GM21390 (cell line): ENCODE measurements at regions not wholly inside any gene's neighbourhood (a gene's known extent, or its start where the extent isn't known, plus 50 kb on each side); places are given as distances from the start of the nearest gene placed in this dataset.

ENCODE experiments used
- ATAC-seq: cut with Tn5 transposase; IDR thresholded peaks from one replicate; pipeline ENCODE4 v1.9.1; 2021; ENCODE audit not compliant: unreplicated experiment

DNA sequence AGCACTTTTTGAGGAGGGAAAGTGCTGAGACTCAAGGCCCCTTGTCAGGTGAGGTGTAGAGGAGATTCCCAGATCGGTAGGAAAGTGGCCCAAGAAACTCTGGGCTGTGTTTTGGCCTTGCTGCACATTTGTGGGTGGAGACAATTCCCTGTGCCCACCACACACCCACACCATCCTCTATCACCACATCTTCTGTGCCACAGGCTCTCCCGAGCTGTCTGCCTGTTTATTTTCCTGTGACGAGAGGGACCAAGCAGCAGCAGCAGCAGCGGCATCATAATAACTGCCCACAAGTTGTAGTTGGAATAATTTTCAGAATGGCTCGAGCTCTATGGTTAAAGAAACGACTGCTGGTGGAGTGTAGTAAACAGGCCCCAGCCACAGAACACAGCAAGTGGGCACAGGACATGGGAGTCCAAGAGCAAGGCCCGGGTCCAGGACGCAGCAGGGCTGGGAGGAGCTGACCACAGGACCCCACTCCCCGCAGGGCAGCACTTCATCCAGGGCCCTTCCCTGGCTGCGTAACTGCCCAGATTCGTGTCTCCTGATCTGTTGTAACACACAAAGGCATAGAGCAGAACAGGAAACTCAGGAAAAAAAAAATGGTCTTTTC, 55.6 kb upstream of the BCL2L14 start:
- no peak for ATAC-seq

GRCh38 chr12:12016284-12017100, 54.2 kb upstream of the BCL2L14 start:
- no peak for ATAC-seq

DNA sequence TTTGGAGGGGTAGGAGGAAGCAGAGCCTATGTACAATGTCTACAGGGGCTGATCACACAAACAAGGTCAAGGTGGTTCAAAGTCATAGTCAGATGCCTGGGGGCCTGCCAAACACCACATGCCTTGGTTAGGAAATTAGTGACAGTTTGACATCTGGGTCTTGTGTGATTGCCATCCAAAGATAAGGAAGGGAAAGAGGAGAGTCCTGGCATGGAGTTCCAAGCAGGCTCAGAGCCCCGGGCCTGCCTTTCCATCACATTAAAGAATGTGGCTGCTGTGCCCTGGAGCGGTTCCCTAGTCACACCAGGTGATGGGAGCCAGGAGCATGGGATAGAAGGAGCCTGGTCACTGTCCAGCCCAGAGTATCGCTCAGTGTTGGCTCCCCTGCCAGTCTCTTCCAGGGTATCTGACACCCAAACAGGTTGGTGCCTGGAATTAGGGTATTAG, 53.6 kb upstream of the BCL2L14 start:
- no peak for ATAC-seq

- ATAC-seq, result no peak
These were observed 52.9 kb upstream of the BCL2L14 start for GRCh38 chr12:12017798-12018197.

DNA sequence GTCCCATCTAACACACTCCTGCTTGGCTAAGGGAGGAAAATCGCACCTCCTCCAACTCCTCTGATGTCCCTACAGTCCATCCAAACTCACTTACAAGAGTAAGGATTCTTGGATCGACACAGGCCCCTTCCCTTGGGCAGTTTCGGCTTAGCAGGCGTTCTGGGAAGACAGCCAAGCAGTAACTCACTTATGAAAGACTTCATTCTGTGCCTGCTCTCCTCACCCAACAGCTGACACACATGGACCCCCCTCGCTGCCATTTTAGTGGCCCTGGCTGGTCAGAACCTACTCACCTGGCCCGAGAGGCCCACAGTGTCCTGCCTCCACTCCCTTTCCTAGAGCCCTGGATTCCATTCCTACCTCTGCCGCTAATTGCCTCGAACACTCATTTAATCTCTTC, 52.3 kb upstream of the BCL2L14 start:
- no peak for ATAC-seq

DNA sequence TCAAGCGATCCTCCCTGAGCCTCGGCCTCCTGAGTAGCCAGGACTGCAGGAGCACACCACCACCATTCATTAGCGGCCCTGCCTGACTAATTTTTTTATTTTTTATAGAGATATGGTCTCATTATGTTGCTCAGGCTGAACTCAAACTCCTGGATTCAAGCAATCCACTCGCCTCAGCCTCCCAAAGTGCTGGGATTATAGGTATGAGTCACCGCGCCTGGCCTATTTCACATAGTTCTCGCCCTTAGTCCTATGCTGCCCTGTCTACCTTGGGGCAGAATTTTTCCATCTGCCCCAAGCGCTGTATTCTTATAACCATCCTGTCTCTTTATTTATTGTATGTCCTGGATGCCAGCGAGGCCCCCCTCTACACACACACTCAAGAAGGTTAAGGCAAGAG, 50.9 kb upstream of the BCL2L14 start:
- no peak for ATAC-seq

DNA sequence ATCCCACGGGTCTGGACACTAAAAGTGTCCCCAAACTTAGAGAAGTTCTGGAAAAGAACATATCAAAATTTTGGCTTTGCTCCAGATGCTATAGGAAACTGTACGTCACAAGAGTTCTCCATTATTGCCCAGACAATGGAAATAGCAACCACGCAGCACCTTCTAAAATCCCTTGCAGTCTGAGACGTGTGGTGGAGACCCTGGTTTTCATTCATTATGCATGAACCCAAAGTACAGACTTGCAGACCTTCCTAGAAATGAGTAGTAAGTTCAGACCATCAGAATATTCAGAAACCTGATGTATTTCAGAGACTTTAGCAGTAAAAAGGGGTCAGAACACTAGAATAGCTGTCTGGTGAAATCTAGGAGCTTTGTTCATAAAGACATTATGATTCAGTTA, 50.0 kb upstream of the BCL2L14 start:
- ATAC-seq, result no peak
